GM19328 (cell line): ENCODE measurements at regions not wholly inside any gene's neighbourhood (a gene's known extent, or its start where the extent isn't known, plus 50 kb on each side); places are given as distances from the start of the nearest gene placed in this dataset.

Experiments used
- ATAC-seq: cut with Tn5 transposase; IDR thresholded peaks from one replicate; pipeline ENCODE4 v1.9.1; 2021; ENCODE audit warnings: mild to moderate bottlenecking, moderate library complexity; ENCODE audit not compliant: unreplicated experiment

GRCh38 chr18:77501266-77501665 lies 251.6 kb downstream of the GALR1 start:
- no peak for ATAC-seq

- no peak for ATAC-seq
These were observed 255.9 kb downstream of the GALR1 start for GRCh38 chr18:77505499-77505898.

- no peak for ATAC-seq
These were observed 262.5 kb downstream of the GALR1 start for GRCh38 chr18:77512152-77512551.

GRCh38 chr18:77517901-77518300 lies 268.3 kb downstream of the GALR1 start:
- ATAC-seq: no peak

GRCh38 chr18:77520767-77521166 lies 271.1 kb downstream of the GALR1 start:
- no peak for ATAC-seq

GRCh38 chr18:77522051-77522675 lies 272.5 kb downstream of the GALR1 start:
- ATAC-seq: no peak

- no peak for ATAC-seq
These were observed 275.3 kb downstream of the GALR1 start for GRCh38 chr18:77524909-77525308.

- ATAC-seq: no peak
These were observed 277.3 kb downstream of the GALR1 start for GRCh38 chr18:77526962-77527361.

- ATAC-seq: no peak
These were observed 279.2 kb downstream of the GALR1 start for GRCh38 chr18:77528872-77529271.

- ATAC-seq: no peak
These were observed 280.0 kb downstream of the GALR1 start for GRCh38 chr18:77529492-77530176.

- ATAC-seq: no peak
These were observed 281.1 kb downstream of the GALR1 start for GRCh38 chr18:77530732-77531131.

- no peak for ATAC-seq
These were observed 290.2 kb downstream of the GALR1 start for GRCh38 chr18:77539860-77540259.

GRCh38 chr18:77544792-77545191 lies 295.1 kb downstream of the GALR1 start:
- ATAC-seq: no peak

GRCh38 chr18:77547757-77548156 lies 298.1 kb downstream of the GALR1 start:
- ATAC-seq: no peak

GRCh38 chr18:77548790-77549420 lies 299.3 kb downstream of the GALR1 start:
- ATAC-seq: no peak

- ATAC-seq: no peak
These were observed 301.0 kb downstream of the GALR1 start for GRCh38 chr18:77550625-77551024.

GRCh38 chr18:77551055-77551454 lies 301.4 kb downstream of the GALR1 start:
- ATAC-seq: no peak

GRCh38 chr18:77552945-77553344 lies 303.3 kb downstream of the GALR1 start:
- no peak for ATAC-seq

GRCh38 chr18:77554061-77554460 lies 304.4 kb downstream of the GALR1 start:
- ATAC-seq: no peak

- no peak for ATAC-seq
These were observed 307.5 kb downstream of the GALR1 start for GRCh38 chr18:77557046-77557587.

GRCh38 chr18:77559274-77559910 lies 309.7 kb downstream of the GALR1 start:
- ATAC-seq: no peak
